Osteoblast (primary cell): ENCODE measurements at regions not wholly inside any gene's neighbourhood (a gene's known extent, or its start where the extent isn't known, plus 50 kb on each side); places are given as distances from the start of the nearest gene placed in this dataset.

Experiments
- DNase-seq: peaks from one replicate; pipeline ENCODE4 v3.0.0; 2011; ENCODE audit warnings: low spot score, mixed read lengths; ENCODE audit not compliant: insufficient read length; ENCODE audit errors: missing footprints
- H2AFZ ChIP-seq: 2 replicates; pipeline ENCODE4 v1.6.0; 2011; ENCODE audit warnings: mild to moderate bottlenecking, low read length
- H3K27ac ChIP-seq: 2 replicates; pipeline ENCODE4 v1.5.1; 2011; ENCODE audit warnings: mild to moderate bottlenecking, low read depth, low read length, moderate library complexity
- H3K27me3 ChIP-seq: 2 replicates; pipeline ENCODE4 v1.6.0; 2012; ENCODE audit warnings: mild to moderate bottlenecking, control low read depth, inconsistent platforms, low read length, moderate library complexity; ENCODE audit not compliant: insufficient read depth
- H3K36me3 ChIP-seq: 2 replicates; pipeline ENCODE4 v1.5.1; 2011; ENCODE audit warnings: mild to moderate bottlenecking, low read length, control low read depth, moderate library complexity; ENCODE audit not compliant: insufficient read depth
- H3K4me1 ChIP-seq: 2 replicates; pipeline ENCODE4 v1.5.1; 2011; ENCODE audit warnings: mild to moderate bottlenecking, low read length, control low read depth, moderate library complexity; ENCODE audit not compliant: insufficient read depth
- H3K4me2 ChIP-seq: 2 replicates; pipeline ENCODE4 v1.6.0; 2011; ENCODE audit warnings: mild to moderate bottlenecking, low read length; ENCODE audit not compliant: insufficient read depth
- H3K4me3 ChIP-seq: fragments of 200-600 bp; sonication (generic); 3 replicates; pipeline ENCODE4 v1.5.1; 2012; ENCODE audit warnings: mild to moderate bottlenecking, low read length, inconsistent platforms; ENCODE audit not compliant: insufficient read depth
- H3K79me2 ChIP-seq: 2 replicates; pipeline ENCODE4 v1.6.0; 2012; ENCODE audit warnings: mild to moderate bottlenecking, low read length, control low read depth, inconsistent platforms; ENCODE audit not compliant: insufficient read depth
- H3K9me3 ChIP-seq: 2 replicates; pipeline ENCODE4 v1.5.1; 2011; ENCODE audit warnings: low read depth, low read length, control low read depth
- H4K20me1 ChIP-seq: 2 replicates; pipeline ENCODE4 v1.6.0; 2012; ENCODE audit warnings: mild to moderate bottlenecking, low read length, control low read depth; ENCODE audit not compliant: insufficient read depth
- TF ChIP-seq, protein P1 (sequence below): IDR thresholded peaks from 2 replicates; pipeline ENCODE4 v1.5.1; 2011; ENCODE audit warnings: mild to moderate bottlenecking, low read depth, low read length, moderate library complexity; ENCODE audit errors: extremely low read depth

DNA sequence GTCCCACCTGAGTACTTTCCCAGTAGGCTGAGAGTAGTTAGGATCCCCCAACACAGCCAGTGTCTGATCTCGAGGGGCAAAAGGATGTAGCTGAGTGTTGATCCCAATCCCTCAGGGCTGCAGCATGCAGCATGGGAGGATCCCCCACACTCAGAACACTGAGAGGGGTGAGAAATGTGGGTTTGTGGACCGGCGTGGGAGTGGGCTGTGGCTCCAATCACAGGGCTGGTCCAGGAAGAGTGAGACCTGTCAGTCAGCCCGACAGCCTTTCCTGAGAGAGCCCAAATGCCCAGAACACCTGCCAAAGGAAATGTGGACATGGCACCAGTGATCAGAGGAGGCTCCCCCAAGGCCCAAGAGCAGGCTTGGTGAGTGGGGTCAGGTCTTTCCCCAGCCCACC lies 228.3 kb upstream of the MGAT4C start:
- Histone ChIP-seq H3K9me3 (no peaks in the 10 kb centered on the region), H3K4me3 (no peak overlapping the region), H3K36me3 (no peaks in the 10 kb centered on the region), H3K4me1 (no peaks in the 10 kb centered on the region), H2AFZ (no peak overlapping the region), H3K27ac (no peak overlapping the region), H4K20me1 (no peaks in the 10 kb centered on the region), H3K79me2 (no peaks in the 10 kb centered on the region), H3K27me3 (no peaks in the 10 kb centered on the region), H3K4me2 (no peak overlapping the region)
- TF ChIP-seq, protein P1, sequence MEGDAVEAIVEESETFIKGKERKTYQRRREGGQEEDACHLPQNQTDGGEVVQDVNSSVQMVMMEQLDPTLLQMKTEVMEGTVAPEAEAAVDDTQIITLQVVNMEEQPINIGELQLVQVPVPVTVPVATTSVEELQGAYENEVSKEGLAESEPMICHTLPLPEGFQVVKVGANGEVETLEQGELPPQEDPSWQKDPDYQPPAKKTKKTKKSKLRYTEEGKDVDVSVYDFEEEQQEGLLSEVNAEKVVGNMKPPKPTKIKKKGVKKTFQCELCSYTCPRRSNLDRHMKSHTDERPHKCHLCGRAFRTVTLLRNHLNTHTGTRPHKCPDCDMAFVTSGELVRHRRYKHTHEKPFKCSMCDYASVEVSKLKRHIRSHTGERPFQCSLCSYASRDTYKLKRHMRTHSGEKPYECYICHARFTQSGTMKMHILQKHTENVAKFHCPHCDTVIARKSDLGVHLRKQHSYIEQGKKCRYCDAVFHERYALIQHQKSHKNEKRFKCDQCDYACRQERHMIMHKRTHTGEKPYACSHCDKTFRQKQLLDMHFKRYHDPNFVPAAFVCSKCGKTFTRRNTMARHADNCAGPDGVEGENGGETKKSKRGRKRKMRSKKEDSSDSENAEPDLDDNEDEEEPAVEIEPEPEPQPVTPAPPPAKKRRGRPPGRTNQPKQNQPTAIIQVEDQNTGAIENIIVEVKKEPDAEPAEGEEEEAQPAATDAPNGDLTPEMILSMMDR: no peak
- no peak for DNase-seq

DNA sequence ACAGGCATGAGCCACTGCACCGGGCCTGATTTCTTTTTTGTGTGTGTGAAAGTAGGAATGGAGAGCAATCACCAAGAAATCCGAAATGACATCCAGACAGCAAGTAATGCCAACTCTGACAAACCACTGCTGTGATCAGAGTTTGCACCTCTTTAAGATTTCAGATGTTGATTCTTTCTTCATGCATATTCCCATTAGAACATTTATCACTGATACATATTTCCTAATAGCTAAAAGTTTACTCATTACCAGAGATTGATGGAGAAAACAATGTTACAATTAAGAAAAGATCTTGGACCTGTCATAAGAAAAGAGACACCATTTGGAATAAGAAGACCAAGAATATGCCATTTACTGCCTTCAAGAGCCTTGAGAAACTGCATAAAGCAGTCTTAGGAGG lies 217.0 kb upstream of the MGAT4C start:
- DNase-seq: no peak
- H3K27me3 ChIP-seq: no peaks in the 10 kb centered on the region
- no peak overlapping the region for H2AFZ ChIP-seq
- no peak overlapping the region for H3K4me3 ChIP-seq
- no peaks in the 10 kb centered on the region for H3K79me2 ChIP-seq
- no peak overlapping the region for H3K4me2 ChIP-seq
- TF ChIP-seq, protein P1: no peak
- no peaks in the 10 kb centered on the region for H4K20me1 ChIP-seq
- no peaks in the 10 kb centered on the region for H3K9me3 ChIP-seq
- no peaks in the 10 kb centered on the region for H3K36me3 ChIP-seq
- H3K27ac ChIP-seq: no peak overlapping the region
- H3K4me1 ChIP-seq: no peaks in the 10 kb centered on the region

DNA sequence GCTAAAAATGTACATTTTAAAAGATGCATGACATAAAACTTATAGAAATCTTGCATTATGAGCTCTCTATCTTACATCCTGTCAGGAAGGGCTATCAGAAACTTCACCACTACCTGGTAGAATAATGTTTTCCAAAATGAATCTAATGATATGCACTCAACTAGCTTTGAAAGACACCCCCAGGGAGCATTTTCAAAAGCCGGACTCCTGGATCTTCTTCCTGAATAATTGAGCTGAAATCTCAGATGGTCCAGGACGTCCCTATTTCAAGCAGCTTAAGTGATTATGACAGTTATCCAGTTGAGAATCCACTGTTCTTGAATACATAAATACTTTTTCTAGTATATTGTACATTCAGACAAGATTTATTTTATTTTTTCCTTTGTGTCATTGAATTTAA lies 200.6 kb upstream of the MGAT4C start:
- no peak for DNase-seq
- Histone ChIP-seq H3K9me3 (no peaks in the 10 kb centered on the region), H3K4me3 (no peak overlapping the region), H3K4me1 (no peaks in the 10 kb centered on the region), H2AFZ (no peak overlapping the region), H3K27me3 (no peaks in the 10 kb centered on the region), H3K4me2 (no peak overlapping the region), H3K36me3 (no peaks in the 10 kb centered on the region), H3K27ac (no peak overlapping the region), H4K20me1 (no peaks in the 10 kb centered on the region), H3K79me2 (no peaks in the 10 kb centered on the region)
- TF ChIP-seq, protein P1: no peak

DNA sequence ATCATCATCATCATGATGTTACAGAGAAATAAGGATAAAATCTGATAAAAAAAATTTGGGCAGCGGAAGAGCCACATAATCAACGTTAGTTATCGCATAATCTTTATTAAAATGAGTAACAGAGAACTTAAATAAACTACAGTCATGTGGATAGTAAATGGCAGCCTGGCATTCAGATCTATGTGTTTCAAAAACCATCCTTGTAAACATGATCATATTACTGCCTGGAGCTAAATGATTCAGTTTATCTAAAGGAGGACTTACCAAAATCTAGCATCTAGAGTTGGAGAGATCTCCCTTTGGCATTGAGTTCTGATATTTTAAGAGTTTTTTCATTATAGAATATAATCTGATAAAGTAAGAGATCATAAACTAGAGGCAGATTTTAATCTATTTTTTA lies 200.1 kb upstream of the MGAT4C start:
- DNase-seq: no peak
- Histone ChIP-seq H3K27ac (no peak overlapping the region), H3K9me3 (no peaks in the 10 kb centered on the region), H3K79me2 (no peaks in the 10 kb centered on the region), H3K36me3 (no peaks in the 10 kb centered on the region), H2AFZ (no peak overlapping the region), H3K27me3 (no peaks in the 10 kb centered on the region), H4K20me1 (no peaks in the 10 kb centered on the region), H3K4me1 (no peaks in the 10 kb centered on the region), H3K4me2 (no peak overlapping the region), H3K4me3 (no peak overlapping the region)
- TF ChIP-seq, protein P1: no peak
